ENCODE measurements at regions not wholly inside any gene's neighbourhood (a gene's known extent, or its start where the extent isn't known, plus 50 kb on each side); places are given as distances from the start of the nearest gene placed in this dataset.

DNA sequence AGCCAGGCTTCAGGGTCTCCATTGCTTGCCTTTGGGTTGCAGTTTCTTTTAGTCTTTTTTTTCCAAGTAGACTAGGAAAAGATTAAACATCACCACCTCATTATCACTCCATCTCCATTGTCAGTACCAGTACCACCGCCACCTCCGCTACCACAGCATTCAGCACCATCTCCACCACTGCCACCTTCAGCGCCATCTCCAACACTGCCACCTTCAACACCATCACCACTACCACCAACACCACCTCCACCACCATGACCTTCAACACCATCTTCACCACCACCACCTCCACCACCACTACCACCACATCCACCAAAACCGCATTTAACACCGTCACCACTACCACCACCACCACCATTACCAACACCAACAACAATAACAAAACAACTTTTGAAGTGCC is 141.5 kb upstream of the MPHOSPH6 start:
- TF ChIP-seq ASH1L (IDR thresholded peaks at IDR 0.05; ENCODE audit: borderline replicate concordance, low read depth, partially characterized antibody) (no peak), ZNF274 (IDR thresholded peaks at IDR 0.05; ENCODE audit: borderline replicate concordance, low read depth, low read length) (no peak), GABPA (tag; conservative IDR thresholded peaks at IDR 0.05; ENCODE audit: low read depth) (no peak), FOSL1 (tag; conservative IDR thresholded peaks at IDR 0.05) (no peak)

All from K562 (cell line).